PFSK-1 (cell line): ENCODE measurements at regions not wholly inside any gene's neighbourhood (a gene's known extent, or its start where the extent isn't known, plus 50 kb on each side); places are given as distances from the start of the nearest gene placed in this dataset.

Source experiments
- REST ChIP-seq, 2 experiments: IDR thresholded peaks; 2 replicates each; pipeline versions ENCODE4 v1.6.1 to v1.8.0; 2011 to 2012; ENCODE audit warnings: low read depth in 2 of 2, low read length in 2 of 2, control low read depth in 1 of 2, inconsistent platforms in 1 of 2, mild to moderate bottlenecking in 1 of 2, moderate library complexity in 1 of 2; ENCODE audit not compliant: insufficient read depth in 1 of 2
- SIN3A ChIP-seq: IDR thresholded peaks from 2 replicates; pipeline ENCODE4 v1.6.1; 2012; ENCODE audit warnings: mild to moderate bottlenecking, low read length, moderate library complexity, borderline replicate concordance; ENCODE audit not compliant: insufficient read depth
- TAF1 ChIP-seq: IDR thresholded peaks from 2 replicates; pipeline ENCODE4 v1.6.1; 2012; ENCODE audit warnings: low read length, control low read depth, borderline replicate concordance; ENCODE audit not compliant: insufficient read depth

GRCh38 chr1:8133190-8133589 lies 107.1 kb upstream of the ERRFI1 start:
- TF ChIP-seq REST (IDR thresholded peaks at IDR 0.05; ENCODE audit: insufficient read depth in 1 of 2, low read depth in 2 of 2, low read length in 2 of 2) (no peak), TAF1 (no peak), SIN3A (no peak)
